ENCODE measurements at regions not wholly inside any gene's neighbourhood (a gene's known extent, or its start where the extent isn't known, plus 50 kb on each side); places are given as distances from the start of the nearest gene placed in this dataset.

- no peak overlapping the region for H3K4me3 ChIP-seq (replicated peaks in 1 of 3; ENCODE audit: insufficient read depth in 1 of 3, low read depth in 2 of 3, low read length in 3 of 3)
- intact Hi-C loops (cut with micrococcal nuclease; ENCODE audit: unreplicated experiment), result no loop called here
- FAIRE-seq (no peak), DNase-seq (ENCODE audit: low spot score) (no peak), ATAC-seq (no peak)
- TF ChIP-seq ATF6 (CRISPR knock-in tag; conservative IDR thresholded peaks at IDR 0.05) (no peak), ZIK1 (CRISPR knock-in tag; IDR thresholded peaks at IDR 0.05; ENCODE audit: borderline replicate concordance, low read depth) (no peak), ZNF224 (CRISPR knock-in tag; IDR thresholded peaks at IDR 0.05) (no peak), SNAI1 (CRISPR knock-in tag; IDR thresholded peaks at IDR 0.05; ENCODE audit: borderline replicate concordance) (no peak), SSRP1 (CRISPR knock-in tag; IDR thresholded peaks at IDR 0.05) (no peak), NR2C2 (CRISPR knock-in tag; IDR thresholded peaks at IDR 0.05; ENCODE audit: borderline replicate concordance) (no peak), ZNF740 (CRISPR knock-in tag; IDR thresholded peaks at IDR 0.05) (no peak), NR0B2 (CRISPR knock-in tag; IDR thresholded peaks at IDR 0.05) (no peak), DNMT1 (CRISPR knock-in tag; IDR thresholded peaks at IDR 0.05) (no peak)
- peaks cover 0 to 10% of the 10 kb centered on the region in 2 experiments; a peak in 2 of 5 replicates for H3K27me3 ChIP-seq (ENCODE audit: control insufficient read depth in 1 of 2, insufficient read depth in 2 of 2, low read length in 2 of 2)
- H3K9me3 ChIP-seq (ENCODE audit: low read length), result no peaks in the 10 kb centered on the region
- ChIA-PET CTCF (ENCODE audit: low intra/inter-chr PET ratio, low total read pairs) (no interaction called here), POLR2A (no interaction called here)
- no peak overlapping the region for H3K27ac ChIP-seq (ENCODE audit: extremely low read length, insufficient read depth, low read length)
- 5% methylated on average over 2 of the region's 2 CpGs for WGBS (ENCODE audit: low lambda C conversion rate)
- in situ Hi-C loops (cut with HindIII; ENCODE audit: extremely low pct_ligation_motif_present, low pct_unique_long_range_greater_than_20kb), result no loop called here
- H3K4me1 ChIP-seq (ENCODE audit: insufficient read depth, low read length), result no peaks in the 10 kb centered on the region
- no peaks in the 10 kb centered on the region for H3K36me3 ChIP-seq (replicated peaks in 1 of 2; ENCODE audit: control insufficient read depth in 1 of 2, insufficient read depth in 2 of 2, low read length in 2 of 2)
- H4K20me1 ChIP-seq (ENCODE audit: insufficient read depth, low read length), result no peaks in the 10 kb centered on the region
- no peaks in the 10 kb centered on the region for H3K79me2 ChIP-seq (ENCODE audit: insufficient read depth, low read length)
- no peak overlapping the region for H3K4me2 ChIP-seq (ENCODE audit: low read depth, low read length)
- no TSS peak for BruUV-seq (replicated peaks)
- H3K9ac ChIP-seq (ENCODE audit: insufficient read depth, low read depth, low read length), result no peak overlapping the region
- no peak overlapping the region for H2AFZ ChIP-seq (ENCODE audit: low read length)
These were observed 511.5 kb downstream of the TNS1 start for GRCh38 chr2:217491271-217491670.
